ENCODE measurements at regions not wholly inside any gene's neighbourhood (a gene's known extent, or its start where the extent isn't known, plus 50 kb on each side); places are given as distances from the start of the nearest gene placed in this dataset.

DNA sequence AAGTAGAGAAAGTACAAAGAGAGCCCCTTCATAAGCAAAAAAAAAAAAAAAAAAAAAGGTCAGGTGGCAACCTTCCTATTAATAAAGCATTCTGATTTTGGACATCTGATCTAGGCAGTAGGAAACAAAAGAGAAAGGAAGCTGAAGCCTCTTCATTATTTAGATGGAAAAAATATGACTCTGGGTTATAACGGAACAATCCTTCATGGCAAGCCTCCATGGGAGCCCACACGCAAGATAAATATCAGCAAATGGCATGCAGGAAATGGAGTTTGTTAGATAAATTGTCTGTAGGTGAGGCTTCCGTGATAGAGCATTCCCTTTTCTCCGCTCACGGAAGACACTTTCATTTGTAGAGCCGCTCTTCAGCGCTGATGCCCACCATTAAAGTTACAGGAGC is 381.0 kb downstream of the TTLL7 start:
- TF ChIP-seq, protein P1, sequence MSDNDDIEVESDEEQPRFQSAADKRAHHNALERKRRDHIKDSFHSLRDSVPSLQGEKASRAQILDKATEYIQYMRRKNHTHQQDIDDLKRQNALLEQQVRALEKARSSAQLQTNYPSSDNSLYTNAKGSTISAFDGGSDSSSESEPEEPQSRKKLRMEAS (IDR thresholded peaks at IDR 0.05; ENCODE audit: low read depth, low read length), result no peak
- TF ChIP-seq MYC (IDR thresholded peaks at IDR 0.05; ENCODE audit: low read depth, low read length) (no peak), POLR2A (IDR thresholded peaks at IDR 0.05; ENCODE audit: extremely low read depth, insufficient read length) (no peak)
- TF ChIP-seq, protein P2, sequence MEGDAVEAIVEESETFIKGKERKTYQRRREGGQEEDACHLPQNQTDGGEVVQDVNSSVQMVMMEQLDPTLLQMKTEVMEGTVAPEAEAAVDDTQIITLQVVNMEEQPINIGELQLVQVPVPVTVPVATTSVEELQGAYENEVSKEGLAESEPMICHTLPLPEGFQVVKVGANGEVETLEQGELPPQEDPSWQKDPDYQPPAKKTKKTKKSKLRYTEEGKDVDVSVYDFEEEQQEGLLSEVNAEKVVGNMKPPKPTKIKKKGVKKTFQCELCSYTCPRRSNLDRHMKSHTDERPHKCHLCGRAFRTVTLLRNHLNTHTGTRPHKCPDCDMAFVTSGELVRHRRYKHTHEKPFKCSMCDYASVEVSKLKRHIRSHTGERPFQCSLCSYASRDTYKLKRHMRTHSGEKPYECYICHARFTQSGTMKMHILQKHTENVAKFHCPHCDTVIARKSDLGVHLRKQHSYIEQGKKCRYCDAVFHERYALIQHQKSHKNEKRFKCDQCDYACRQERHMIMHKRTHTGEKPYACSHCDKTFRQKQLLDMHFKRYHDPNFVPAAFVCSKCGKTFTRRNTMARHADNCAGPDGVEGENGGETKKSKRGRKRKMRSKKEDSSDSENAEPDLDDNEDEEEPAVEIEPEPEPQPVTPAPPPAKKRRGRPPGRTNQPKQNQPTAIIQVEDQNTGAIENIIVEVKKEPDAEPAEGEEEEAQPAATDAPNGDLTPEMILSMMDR (IDR thresholded peaks at IDR 0.05; ENCODE audit: low read depth, low read length), result no peak
- H3K4me3 ChIP-seq (ENCODE audit: low read depth, low read length), result no peak overlapping the region
- no peak for DNase-seq (ENCODE audit: low read depth)

DNA sequence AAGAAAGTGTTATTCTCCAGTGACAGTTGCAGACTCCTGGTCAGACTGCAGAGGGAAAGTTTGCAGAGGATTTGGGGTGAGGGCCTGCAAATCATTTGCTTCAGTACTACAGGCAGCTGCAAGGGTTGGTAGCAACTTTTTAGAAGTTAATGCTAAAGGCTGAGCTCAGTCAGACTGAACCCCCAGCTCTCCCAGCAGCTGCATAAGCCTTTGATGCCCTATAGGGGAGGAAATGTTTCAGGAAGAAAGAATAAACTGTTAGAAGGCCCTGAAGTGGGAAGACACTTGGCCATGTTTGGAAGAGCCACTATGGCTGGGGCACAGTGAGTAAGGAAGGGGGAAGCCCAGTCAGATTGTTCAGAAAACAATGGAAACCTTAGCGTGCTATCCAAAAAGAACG is 383.6 kb downstream of the TTLL7 start:
- no peak overlapping the region for H3K4me3 ChIP-seq (ENCODE audit: low read depth, low read length)
- no peak for TF ChIP-seq MYC (IDR thresholded peaks at IDR 0.05; ENCODE audit: low read depth, low read length)
- DNase-seq (ENCODE audit: low read depth), result no peak

DNA sequence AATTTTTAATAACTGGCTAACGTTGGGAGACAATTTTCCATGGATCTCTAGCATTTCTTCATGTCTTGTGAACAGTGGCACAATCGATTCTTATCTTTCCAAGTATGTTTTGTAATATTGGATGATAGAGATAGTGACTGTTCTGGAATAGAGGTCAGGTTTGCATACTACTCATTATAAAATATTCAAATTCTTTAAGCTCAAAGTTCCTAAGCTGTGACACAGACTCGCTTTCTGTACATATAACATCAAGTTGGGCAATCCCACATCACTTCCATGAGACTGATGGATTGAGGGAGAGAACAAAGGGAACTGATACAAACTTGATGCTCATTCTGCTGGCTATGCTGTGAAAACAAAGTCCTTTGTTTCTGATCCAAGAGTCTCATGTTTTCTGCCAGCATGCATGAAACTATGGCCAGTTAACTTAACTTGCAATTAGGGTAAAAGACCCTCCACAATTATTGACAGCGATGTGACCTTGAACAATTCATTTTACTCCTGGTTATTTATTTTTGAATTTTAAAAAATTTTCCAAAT is 392.4 kb downstream of the TTLL7 start:
- no peak for DNase-seq (ENCODE audit: low read depth)
- H3K4me3 ChIP-seq (ENCODE audit: low read depth, low read length), result no peak overlapping the region
- no peak for TF ChIP-seq MYC (IDR thresholded peaks at IDR 0.05; ENCODE audit: low read depth, low read length)
- TF ChIP-seq POLR2A (IDR thresholded peaks at IDR 0.05; ENCODE audit: extremely low read depth, insufficient read length), result no peak
- TF ChIP-seq, protein P2 (IDR thresholded peaks at IDR 0.05; ENCODE audit: low read depth, low read length), result no peak
- TF ChIP-seq, protein P1 (IDR thresholded peaks at IDR 0.05; ENCODE audit: low read depth, low read length), result no peak

DNA sequence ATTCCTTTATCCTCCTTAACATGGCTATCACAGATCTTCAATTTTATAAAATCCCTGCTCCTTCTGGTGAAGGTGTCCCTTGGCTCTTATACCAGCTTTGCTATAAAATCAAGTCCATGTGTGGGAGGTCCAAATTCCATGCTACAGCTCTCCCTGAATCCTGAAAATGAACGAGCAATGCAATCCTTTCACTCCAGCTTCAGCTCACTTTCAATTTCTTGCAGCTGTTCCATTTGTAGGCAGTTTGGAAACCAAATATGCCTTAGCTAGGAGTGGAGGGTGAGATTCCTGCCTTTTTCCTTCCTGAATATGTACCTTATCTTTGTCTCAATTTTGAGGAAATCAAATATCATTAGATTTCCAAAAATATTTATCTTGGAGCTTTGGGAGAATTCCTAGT is 402.6 kb downstream of the TTLL7 start:
- no peak overlapping the region for H3K4me3 ChIP-seq (ENCODE audit: low read depth, low read length)
- DNase-seq (ENCODE audit: low read depth), result no peak
- TF ChIP-seq POLR2A (IDR thresholded peaks at IDR 0.05; ENCODE audit: extremely low read depth, insufficient read length), result no peak
- TF ChIP-seq, protein P1 (IDR thresholded peaks at IDR 0.05; ENCODE audit: low read depth, low read length), result no peak
- TF ChIP-seq, protein P2 (IDR thresholded peaks at IDR 0.05; ENCODE audit: low read depth, low read length), result no peak
- no peak for TF ChIP-seq MYC (IDR thresholded peaks at IDR 0.05; ENCODE audit: low read depth, low read length)

DNA sequence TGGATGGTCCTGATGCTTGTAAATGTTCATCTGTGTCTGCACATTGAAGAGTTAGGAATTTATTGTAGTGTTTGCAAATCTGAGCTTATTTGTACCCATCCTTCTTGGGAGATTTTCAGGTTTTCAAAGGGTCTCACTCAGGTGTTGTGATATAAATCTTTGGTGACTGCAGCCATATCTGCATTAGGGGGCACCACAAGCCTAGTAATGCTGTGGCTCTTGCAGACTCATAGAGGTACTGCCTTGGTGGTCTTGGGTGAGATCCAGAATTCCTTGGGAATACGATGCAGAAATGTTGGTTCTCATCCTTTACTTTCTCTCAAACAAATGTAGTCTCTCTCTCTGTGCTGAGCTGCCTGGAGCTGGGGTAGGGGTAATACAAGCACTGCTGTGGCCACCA is 405.9 kb downstream of the TTLL7 start:
- H3K4me3 ChIP-seq (ENCODE audit: low read depth, low read length), result no peak overlapping the region
- TF ChIP-seq MYC (IDR thresholded peaks at IDR 0.05; ENCODE audit: low read depth, low read length) (no peak), POLR2A (IDR thresholded peaks at IDR 0.05; ENCODE audit: extremely low read depth, insufficient read length) (no peak)
- TF ChIP-seq, protein P1 (IDR thresholded peaks at IDR 0.05; ENCODE audit: low read depth, low read length), result no peak
- TF ChIP-seq, protein P2 (IDR thresholded peaks at IDR 0.05; ENCODE audit: low read depth, low read length), result no peak
- no peak for DNase-seq (ENCODE audit: low read depth)

DNA sequence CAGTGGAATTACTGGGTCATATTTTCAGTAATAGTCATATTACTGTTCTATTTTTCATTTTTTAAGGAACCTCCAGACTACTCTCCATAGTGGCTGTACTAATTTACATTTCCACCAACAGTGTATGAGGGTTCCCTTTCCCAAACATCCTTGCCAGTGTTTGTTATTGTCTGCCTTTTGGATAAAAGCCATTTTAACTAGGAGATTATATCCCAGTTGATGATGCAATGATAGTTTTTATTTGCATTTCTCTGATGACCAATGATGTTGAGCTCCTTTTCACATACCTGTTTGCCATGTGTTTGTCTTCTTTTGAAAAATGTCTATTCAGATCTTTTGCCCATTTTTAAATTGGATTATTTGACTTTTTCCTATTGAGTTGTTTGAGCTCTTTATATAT is 410.8 kb downstream of the TTLL7 start:
- H3K4me3 ChIP-seq (ENCODE audit: low read depth, low read length), result no peak overlapping the region
- TF ChIP-seq POLR2A (IDR thresholded peaks at IDR 0.05; ENCODE audit: extremely low read depth, insufficient read length) (no peak), MYC (IDR thresholded peaks at IDR 0.05; ENCODE audit: low read depth, low read length) (no peak)
- TF ChIP-seq, protein P1 (IDR thresholded peaks at IDR 0.05; ENCODE audit: low read depth, low read length), result no peak
- TF ChIP-seq, protein P2 (IDR thresholded peaks at IDR 0.05; ENCODE audit: low read depth, low read length), result no peak
- DNase-seq (ENCODE audit: low read depth), result no peak

Measured in NB4 (cell line).